ENCODE measurements at regions not wholly inside any gene's neighbourhood (a gene's known extent, or its start where the extent isn't known, plus 50 kb on each side); places are given as distances from the start of the nearest gene placed in this dataset.

GRCh38 chr9:26266146-26266793 is 588.0 kb upstream of the TUSC1 start:
- POLR2A ChIA-PET = no interaction called here
- no peaks in the 10 kb centered on the region for H3K4me1 ChIP-seq (ENCODE audit: control insufficient read depth, insufficient read depth, low read length)
- TF ChIP-seq ZNF624 (tag by site-specific recombination; IDR thresholded peaks at IDR 0.05) (no peak), IKZF3 (tag by site-specific recombination; IDR thresholded peaks at IDR 0.05) (no peak), ZSCAN16 (tag by site-specific recombination; IDR thresholded peaks at IDR 0.05) (no peak), SETDB1 (IDR thresholded peaks at IDR 0.05; ENCODE audit: insufficient read length, low read length) (no peak), BCL11A (tag by site-specific recombination; IDR thresholded peaks at IDR 0.05; ENCODE audit: low read depth) (no peak), ZNF2 (tag by site-specific recombination; IDR thresholded peaks at IDR 0.05) (no peak), ZNF610 (tag by site-specific recombination; IDR thresholded peaks at IDR 0.05; ENCODE audit: borderline replicate concordance) (no peak), ZNF19 (tag by site-specific recombination; IDR thresholded peaks at IDR 0.05; ENCODE audit: low read depth) (no peak), ZNF555 (tag by site-specific recombination; conservative IDR thresholded peaks at IDR 0.05) (no peak), ZNF473 (tag by site-specific recombination; IDR thresholded peaks at IDR 0.05) (no peak), YY1 (tag by site-specific recombination; IDR thresholded peaks at IDR 0.05) (no peak), ZNF677 (tag by site-specific recombination; IDR thresholded peaks at IDR 0.05) (no peak)
- H3K9me3 ChIP-seq (ENCODE audit: control insufficient read depth, insufficient read depth, low read depth, low read length) = no peaks in the 10 kb centered on the region
- H3K36me3 ChIP-seq (ENCODE audit: control insufficient read depth in 2 of 2, insufficient read depth in 1 of 2, low read length in 2 of 2) = no peaks in the 10 kb centered on the region
- CTCF ChIA-PET = no interaction called here
- H3K4me3 ChIP-seq (ENCODE audit: low read depth, low read length) = no peak overlapping the region
- H3K27ac ChIP-seq (ENCODE audit: extremely low read depth, low read depth, low read length) = no peak overlapping the region

GRCh38 chr9:26264709-26265601 is 586.7 kb upstream of the TUSC1 start:
- H3K4me1 ChIP-seq (ENCODE audit: control insufficient read depth, insufficient read depth, low read length) = no peaks in the 10 kb centered on the region
- H3K27ac ChIP-seq (ENCODE audit: extremely low read depth, low read depth, low read length) = no peak overlapping the region
- H3K9me3 ChIP-seq (ENCODE audit: control insufficient read depth, insufficient read depth, low read depth, low read length) = no peaks in the 10 kb centered on the region
- POLR2A ChIA-PET = no interaction called here
- TF ChIP-seq KLF10 (tag by site-specific recombination; IDR thresholded peaks at IDR 0.05) (no peak), YY2 (tag by site-specific recombination; IDR thresholded peaks at IDR 0.05) (no peak), IKZF3 (tag by site-specific recombination; IDR thresholded peaks at IDR 0.05) (no peak), ZNF37A (tag by site-specific recombination; IDR thresholded peaks at IDR 0.05) (no peak), ZBTB11 (tag by site-specific recombination; conservative IDR thresholded peaks at IDR 0.05; ENCODE audit: low read depth) (no peak), ZNF362 (tag by site-specific recombination; IDR thresholded peaks at IDR 0.05) (no peak), ZNF148 (tag by site-specific recombination; IDR thresholded peaks at IDR 0.05; ENCODE audit: borderline replicate concordance) (no peak), ZNF530 (tag by site-specific recombination; IDR thresholded peaks at IDR 0.05; ENCODE audit: low read depth) (no peak), ZNF501 (tag by site-specific recombination; IDR thresholded peaks at IDR 0.05) (no peak), ZNF561 (tag by site-specific recombination; IDR thresholded peaks at IDR 0.05; ENCODE audit: borderline replicate concordance) (no peak), PATZ1 (tag by site-specific recombination; IDR thresholded peaks at IDR 0.05) (no peak)
- no peak overlapping the region for H3K4me3 ChIP-seq (ENCODE audit: low read depth, low read length)
- CTCF ChIA-PET = interaction anchor here (0.5 kb wide), 1 partner anchor 1070 kb away, joined by 4 read pairs; no protein-coding TSS in a partner anchor
- no peaks in the 10 kb centered on the region for H3K36me3 ChIP-seq (ENCODE audit: control insufficient read depth in 2 of 2, insufficient read depth in 1 of 2, low read length in 2 of 2)

Measured in HEK293 (cell line).